GM18909 (cell line): ENCODE measurements at regions not wholly inside any gene's neighbourhood (a gene's known extent, or its start where the extent isn't known, plus 50 kb on each side); places are given as distances from the start of the nearest gene placed in this dataset.

Experiments
- ATAC-seq: cut with Tn5 transposase; IDR thresholded peaks from one replicate; pipeline ENCODE4 v1.9.1; 2021; ENCODE audit warnings: mild to moderate bottlenecking; ENCODE audit not compliant: unreplicated experiment, poor library complexity

GRCh38 chr13:89602655-89603054, 1744.8 kb upstream of the MIR17HG start:
- ATAC-seq = no peak

- ATAC-seq = no peak
Observed at GRCh38 chr13:89603187-89603586, 1744.3 kb upstream of the MIR17HG start.

GRCh38 chr13:89609318-89609717, 1738.2 kb upstream of the MIR17HG start:
- no peak for ATAC-seq

- ATAC-seq = no peak
Observed at GRCh38 chr13:89610331-89610730, 1737.2 kb upstream of the MIR17HG start.

GRCh38 chr13:89610881-89611280, 1736.6 kb upstream of the MIR17HG start:
- no peak for ATAC-seq

- no peak for ATAC-seq
Observed at GRCh38 chr13:89627996-89628395, 1719.5 kb upstream of the MIR17HG start.

GRCh38 chr13:89628567-89628966, 1718.9 kb upstream of the MIR17HG start:
- no peak for ATAC-seq

GRCh38 chr13:89650226-89650625, 1697.3 kb upstream of the MIR17HG start:
- ATAC-seq = no peak

GRCh38 chr13:89660752-89661151, 1686.7 kb upstream of the MIR17HG start:
- no peak for ATAC-seq

- ATAC-seq = no peak
Observed at GRCh38 chr13:89673789-89674311, 1673.6 kb upstream of the MIR17HG start.

GRCh38 chr13:89678466-89679121, 1668.9 kb upstream of the MIR17HG start:
- ATAC-seq = no peak

GRCh38 chr13:89684896-89685295, 1662.6 kb upstream of the MIR17HG start:
- no peak for ATAC-seq

GRCh38 chr13:89686171-89686570, 1661.3 kb upstream of the MIR17HG start:
- ATAC-seq = no peak

- ATAC-seq = no peak
Observed at GRCh38 chr13:89687066-89687465, 1660.4 kb upstream of the MIR17HG start.

- ATAC-seq = no peak
Observed at GRCh38 chr13:89688918-89689317, 1658.6 kb upstream of the MIR17HG start.

GRCh38 chr13:89694451-89694850, 1653.0 kb upstream of the MIR17HG start:
- ATAC-seq = no peak

GRCh38 chr13:89695343-89696257, 1651.9 kb upstream of the MIR17HG start:
- ATAC-seq = no peak

- no peak for ATAC-seq
Observed at GRCh38 chr13:89701913-89702312, 1645.6 kb upstream of the MIR17HG start.

- no peak for ATAC-seq
Observed at GRCh38 chr13:89704040-89704439, 1643.4 kb upstream of the MIR17HG start.

- ATAC-seq = no peak
Observed at GRCh38 chr13:89708013-89708412, 1639.5 kb upstream of the MIR17HG start.

GRCh38 chr13:89721216-89721615, 1626.3 kb upstream of the MIR17HG start:
- no peak for ATAC-seq
